GM20000 (cell line): ENCODE measurements at regions not wholly inside any gene's neighbourhood (a gene's known extent, or its start where the extent isn't known, plus 50 kb on each side); places are given as distances from the start of the nearest gene placed in this dataset.

Experiments
- DNase-seq: peaks from one replicate; pipeline ENCODE4 v3.0.0; 2012; ENCODE audit warnings: low spot score
- CTCF ChIP-seq: IDR thresholded peaks from 2 replicates; pipeline ENCODE4 v1.5.1; 2012; ENCODE audit warnings: mild to moderate bottlenecking, control low read depth; ENCODE audit errors: extremely low read depth, missing control alignments

GRCh38 chr7:109308816-109309215, 739.1 kb downstream of the DNAJB9 start:
- no peak for TF ChIP-seq CTCF
- no peak for DNase-seq

GRCh38 chr7:109309790-109310189, 740.1 kb downstream of the DNAJB9 start:
- TF ChIP-seq CTCF, result no peak
- no peak for DNase-seq

GRCh38 chr7:109318136-109318535, 748.5 kb downstream of the DNAJB9 start:
- DNase-seq, result no peak
- no peak for TF ChIP-seq CTCF

- no peak for DNase-seq
- TF ChIP-seq CTCF, result no peak
These were observed 753.2 kb downstream of the DNAJB9 start for GRCh38 chr7:109322833-109323232.

GRCh38 chr7:109331423-109331822, 761.7 kb downstream of the DNAJB9 start:
- TF ChIP-seq CTCF, result no peak

GRCh38 chr7:109335951-109336350, 766.3 kb downstream of the DNAJB9 start:
- TF ChIP-seq CTCF, result no peak

More at GRCh38 chr7:109331423-109331822, 761.7 kb downstream of the DNAJB9 start:
- DNase-seq, result no peak

GRCh38 chr7:109336531-109336930, 766.9 kb downstream of the DNAJB9 start:
- TF ChIP-seq CTCF, result no peak
- DNase-seq, result no peak

More at GRCh38 chr7:109335951-109336350, 766.3 kb downstream of the DNAJB9 start:
- DNase-seq, result no peak

GRCh38 chr7:109343678-109344077, 774.0 kb downstream of the DNAJB9 start:
- no peak for DNase-seq
- TF ChIP-seq CTCF, result no peak
